Common myeloid progenitor, CD34-positive (primary cell): ENCODE measurements at regions not wholly inside any gene's neighbourhood (a gene's known extent, or its start where the extent isn't known, plus 50 kb on each side); places are given as distances from the start of the nearest gene placed in this dataset.

ENCODE experiments used
- CTCF ChIA-PET: fragments of 350-600 bp; sonication (Branson Sonifier 250); formaldehyde crosslinking; loops from one replicate; lab custom pipeline; 2021; ENCODE audit warnings: antibody characterized with exemption; lab: Charles Lee
- POLR2A ChIA-PET: fragments of 350-600 bp; sonication (Branson Sonifier 250); formaldehyde crosslinking; loops from one replicate; lab custom pipeline; 2021; ENCODE audit warnings: antibody characterized with exemption; lab: Charles Lee
- DNase-seq, 3 donors: peaks; one replicate each; pipeline versions ENCODE4 v3.0.0 to v3.0.0-alpha.2; 2013
- H3K27ac ChIP-seq, 2 experiments: 1 replicate in 1 of 2; 2 replicates in 1 of 2; pipeline ENCODE4 v1.7.0; 2013; ENCODE audit warnings: inconsistent platforms in 2 of 2, low read length in 2 of 2, mild to moderate bottlenecking in 2 of 2, low read depth in 1 of 2, moderate library complexity in 1 of 2; ENCODE audit not compliant: severe bottlenecking in 2 of 2, insufficient read depth in 1 of 2, poor library complexity in 1 of 2
- H3K27me3 ChIP-seq, 5 experiments: replicated peaks in 2 of 5; 1 replicate in 3 of 5; 2 replicates in 2 of 5; pipeline versions ENCODE4 v1.6.1 to v1.7.0; 2013; ENCODE audit warnings: low read length in 4 of 5, mild to moderate bottlenecking in 2 of 5, moderate library complexity in 2 of 5, inconsistent platforms in 1 of 5; ENCODE audit not compliant: insufficient read depth in 5 of 5, control insufficient read depth in 4 of 5
- H3K36me3 ChIP-seq, 4 experiments: 1 replicate in 2 of 4; 2 replicates in 2 of 4; pipeline versions ENCODE4 v1.6.1 to v1.7.0; 2013; ENCODE audit warnings: low read length in 3 of 4, control low read depth in 1 of 4, mild to moderate bottlenecking in 1 of 4; ENCODE audit not compliant: control insufficient read depth in 4 of 4, insufficient read depth in 4 of 4
- H3K4me1 ChIP-seq, 4 experiments: 1 replicate in 3 of 4; 2 replicates in 1 of 4; pipeline versions ENCODE4 v1.6.1 to v1.7.1; 2013; ENCODE audit warnings: low read length in 3 of 4, mild to moderate bottlenecking in 3 of 4, control low read depth in 1 of 4, inconsistent platforms in 1 of 4, moderate library complexity in 1 of 4; ENCODE audit not compliant: control insufficient read depth in 4 of 4, insufficient read depth in 4 of 4; ENCODE audit errors: control extremely low read depth in 1 of 4
- H3K4me3 ChIP-seq, 7 experiments: 1 replicate in 4 of 7; 2 replicates in 3 of 7; pipeline versions ENCODE4 v1.5.1 to v1.7.0; 2013; ENCODE audit warnings: mild to moderate bottlenecking in 7 of 7, low read length in 6 of 7, moderate library complexity in 6 of 7, inconsistent platforms in 2 of 7, low read depth in 2 of 7, control low read depth in 1 of 7; ENCODE audit not compliant: insufficient read depth in 4 of 7, control insufficient read depth in 1 of 7; ENCODE audit errors: extremely low read depth in 1 of 7
- H3K9me3 ChIP-seq, 5 experiments: 1 replicate in 4 of 5; 2 replicates in 1 of 5; pipeline versions ENCODE4 v1.6.1 to v1.7.1; 2013; ENCODE audit warnings: low read length in 4 of 5, mild to moderate bottlenecking in 2 of 5, inconsistent platforms in 1 of 5, low read depth in 1 of 5, moderate library complexity in 1 of 5; ENCODE audit not compliant: control insufficient read depth in 4 of 5, insufficient read depth in 2 of 5; ENCODE audit errors: control extremely low read depth in 1 of 5
- WGBS: methylation state at CpG from one replicate; pipeline ENCODE4 v1.1.5; 2013; ENCODE audit not compliant: insufficient coverage; 5-methylcytosine and 5-hydroxymethylcytosine counted together

GRCh38 chr6:76347539-76347938, 275.1 kb upstream of the IMPG1 start:
- CTCF ChIA-PET: interaction anchor here (0.9 kb wide), 1 partner anchor 10 kb away, joined by 4 read pairs; no protein-coding TSS in a partner anchor
- POLR2A ChIA-PET: interaction anchor here (0.7 kb wide), 1 partner anchor 20 kb away, joined by 3 read pairs; no protein-coding TSS in a partner anchor

GRCh38 chr6:76342611-76343160, 270.2 kb upstream of the IMPG1 start:
- POLR2A ChIA-PET: no interaction called here
- H3K27me3 ChIP-seq: no peaks in the 10 kb centered on the region
- H3K4me1 ChIP-seq: no peaks in the 10 kb centered on the region
- H3K36me3 ChIP-seq: no peaks in the 10 kb centered on the region
- peaks cover 0 to 2% (median 0%) of the 10 kb centered on the region in 5 experiments for H3K9me3 ChIP-seq
- CTCF ChIA-PET: no interaction called here
- H3K4me3 ChIP-seq: no peak overlapping the region
- no peak overlapping the region for H3K27ac ChIP-seq
- DNase-seq: no peak
- WGBS: no CpG with 5 or more reads among the region's 1 CpG

More at GRCh38 chr6:76347539-76347938, 275.1 kb upstream of the IMPG1 start:
- Histone ChIP-seq H3K27me3 (no peaks in the 10 kb centered on the region), H3K9me3 (no peaks in the 10 kb centered on the region), H3K27ac (no peak overlapping the region), H3K4me1 (no peaks in the 10 kb centered on the region), H3K36me3 (no peaks in the 10 kb centered on the region), H3K4me3 (no peak overlapping the region)
- no peak for DNase-seq

- ChIA-PET CTCF (no interaction called here), POLR2A (no interaction called here)
- no peaks in the 10 kb centered on the region for H3K27me3 ChIP-seq
- no peaks in the 10 kb centered on the region for H3K36me3 ChIP-seq
- WGBS: 74% methylated on average over 4 of the region's 4 CpGs
- DNase-seq: no peak
- no peak overlapping the region for H3K4me3 ChIP-seq
- H3K27ac ChIP-seq: no peak overlapping the region
- no peaks in the 10 kb centered on the region for H3K4me1 ChIP-seq
- peaks cover 0 to 3% (median 0%) of the 10 kb centered on the region in 5 experiments for H3K9me3 ChIP-seq
Observed at GRCh38 chr6:76330031-76330430, 257.6 kb upstream of the IMPG1 start.

GRCh38 chr6:76326871-76327270, 254.4 kb upstream of the IMPG1 start:
- DNase-seq: no peak
- WGBS: 100% methylated on average over 3 of the region's 5 CpGs
- no peaks in the 10 kb centered on the region for H3K4me1 ChIP-seq
- H3K36me3 ChIP-seq: no peaks in the 10 kb centered on the region
- no peak overlapping the region for H3K4me3 ChIP-seq
- ChIA-PET CTCF (no interaction called here), POLR2A (no interaction called here)
- no peak overlapping the region for H3K27ac ChIP-seq
- no peaks in the 10 kb centered on the region for H3K27me3 ChIP-seq
- H3K9me3 ChIP-seq: peaks cover 0 to 3% (median 0%) of the 10 kb centered on the region in 5 experiments
